SK-N-SH (cell line): ENCODE measurements at regions not wholly inside any gene's neighbourhood (a gene's known extent, or its start where the extent isn't known, plus 50 kb on each side); places are given as distances from the start of the nearest gene placed in this dataset.

Source experiments
- EZH2phosphoT487 ChIP-seq: fragments of 200-600 bp; sonication (generic); IDR thresholded peaks from 2 replicates; pipeline ENCODE4 v1.6.1; 2017; ENCODE audit warnings: low read depth, mixed run types, mild to moderate bottlenecking, antibody characterized with exemption, moderate library complexity, borderline replicate concordance
- NRF1 ChIP-seq: IDR thresholded peaks from 2 replicates; pipeline ENCODE4 v1.6.1; 2012; ENCODE audit warnings: low read depth, mild to moderate bottlenecking, low read length
- POLR2AphosphoS5 ChIP-seq: IDR thresholded peaks from 2 replicates; pipeline ENCODE4 v1.6.1; 2012; ENCODE audit warnings: low read depth, low read length
- RAD21 ChIP-seq: IDR thresholded peaks from 2 replicates; pipeline ENCODE4 v1.6.1; 2012; ENCODE audit warnings: mild to moderate bottlenecking, low read length
- RCOR1 ChIP-seq: fragments of 150-350 bp; IDR thresholded peaks from 2 replicates; pipeline ENCODE4 v1.6.1; 2017; ENCODE audit warnings: antibody characterized with exemption, low read length
- YY1 ChIP-seq: IDR thresholded peaks from 2 replicates; pipeline ENCODE4 v1.4.0; 2012; ENCODE audit warnings: low read depth, mild to moderate bottlenecking
- TF ChIP-seq, protein P1 (sequence below): fragments of 200-600 bp; sonication (generic); IDR thresholded peaks from 2 replicates; pipeline ENCODE4 v1.6.1; 2017; ENCODE audit warnings: antibody characterized with exemption, mild to moderate bottlenecking, moderate library complexity
- TF ChIP-seq, protein P2 (sequence below): IDR thresholded peaks from 2 replicates; pipeline ENCODE4; 2012

DNA sequence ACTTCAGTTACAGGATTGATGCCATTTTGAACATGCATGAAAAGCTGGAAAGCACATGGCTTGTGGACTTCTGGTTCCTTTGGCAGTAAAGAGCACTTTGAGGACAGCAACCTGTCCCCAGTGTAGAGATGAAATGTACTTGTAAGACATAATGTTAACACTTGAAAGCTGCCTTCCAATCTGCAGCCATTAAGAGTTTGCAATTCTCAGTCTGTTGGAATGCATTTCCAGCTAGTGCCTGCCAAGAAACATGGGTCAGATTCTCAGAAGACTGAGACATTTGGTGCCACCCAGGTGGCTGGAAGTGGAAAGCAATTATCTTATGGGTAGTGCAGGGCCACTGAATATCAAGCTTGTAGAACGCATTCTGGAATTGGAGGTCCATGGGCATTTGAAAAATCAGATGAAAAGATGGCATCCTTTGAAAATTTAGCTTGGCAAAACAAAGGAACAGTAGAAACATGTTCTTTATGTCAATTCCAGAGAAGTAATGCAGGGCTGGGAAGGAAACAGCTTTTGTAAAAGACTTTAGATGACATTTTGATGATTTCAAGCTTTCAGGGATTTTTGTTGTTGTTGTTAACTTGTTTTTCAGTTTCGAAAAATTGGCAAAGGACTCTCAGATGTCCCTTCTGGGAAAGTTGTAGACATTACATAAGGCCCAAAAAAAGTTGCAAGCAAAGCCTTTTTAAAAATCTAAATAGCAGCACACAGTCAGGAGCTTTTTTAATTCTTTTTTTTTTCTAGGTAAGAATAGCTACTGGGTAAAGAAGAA is 147.0 kb downstream of the ABCA8 start:
- TF ChIP-seq EZH2phosphoT487 = no peak
- TF ChIP-seq POLR2AphosphoS5 = no peak
- TF ChIP-seq YY1 = no peak
- TF ChIP-seq, protein P1, sequence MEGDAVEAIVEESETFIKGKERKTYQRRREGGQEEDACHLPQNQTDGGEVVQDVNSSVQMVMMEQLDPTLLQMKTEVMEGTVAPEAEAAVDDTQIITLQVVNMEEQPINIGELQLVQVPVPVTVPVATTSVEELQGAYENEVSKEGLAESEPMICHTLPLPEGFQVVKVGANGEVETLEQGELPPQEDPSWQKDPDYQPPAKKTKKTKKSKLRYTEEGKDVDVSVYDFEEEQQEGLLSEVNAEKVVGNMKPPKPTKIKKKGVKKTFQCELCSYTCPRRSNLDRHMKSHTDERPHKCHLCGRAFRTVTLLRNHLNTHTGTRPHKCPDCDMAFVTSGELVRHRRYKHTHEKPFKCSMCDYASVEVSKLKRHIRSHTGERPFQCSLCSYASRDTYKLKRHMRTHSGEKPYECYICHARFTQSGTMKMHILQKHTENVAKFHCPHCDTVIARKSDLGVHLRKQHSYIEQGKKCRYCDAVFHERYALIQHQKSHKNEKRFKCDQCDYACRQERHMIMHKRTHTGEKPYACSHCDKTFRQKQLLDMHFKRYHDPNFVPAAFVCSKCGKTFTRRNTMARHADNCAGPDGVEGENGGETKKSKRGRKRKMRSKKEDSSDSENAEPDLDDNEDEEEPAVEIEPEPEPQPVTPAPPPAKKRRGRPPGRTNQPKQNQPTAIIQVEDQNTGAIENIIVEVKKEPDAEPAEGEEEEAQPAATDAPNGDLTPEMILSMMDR = no peak
- TF ChIP-seq NRF1 = no peak
- TF ChIP-seq RCOR1 = no peak
- no peak for TF ChIP-seq RAD21
- TF ChIP-seq, protein P2, sequence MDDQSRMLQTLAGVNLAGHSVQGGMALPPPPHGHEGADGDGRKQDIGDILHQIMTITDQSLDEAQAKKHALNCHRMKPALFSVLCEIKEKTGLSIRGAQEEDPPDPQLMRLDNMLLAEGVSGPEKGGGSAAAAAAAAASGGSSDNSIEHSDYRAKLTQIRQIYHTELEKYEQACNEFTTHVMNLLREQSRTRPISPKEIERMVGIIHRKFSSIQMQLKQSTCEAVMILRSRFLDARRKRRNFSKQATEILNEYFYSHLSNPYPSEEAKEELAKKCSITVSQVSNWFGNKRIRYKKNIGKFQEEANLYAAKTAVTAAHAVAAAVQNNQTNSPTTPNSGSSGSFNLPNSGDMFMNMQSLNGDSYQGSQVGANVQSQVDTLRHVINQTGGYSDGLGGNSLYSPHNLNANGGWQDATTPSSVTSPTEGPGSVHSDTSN = no peak
